ENCODE measurements at regions not wholly inside any gene's neighbourhood (a gene's known extent, or its start where the extent isn't known, plus 50 kb on each side); places are given as distances from the start of the nearest gene placed in this dataset.

DNA sequence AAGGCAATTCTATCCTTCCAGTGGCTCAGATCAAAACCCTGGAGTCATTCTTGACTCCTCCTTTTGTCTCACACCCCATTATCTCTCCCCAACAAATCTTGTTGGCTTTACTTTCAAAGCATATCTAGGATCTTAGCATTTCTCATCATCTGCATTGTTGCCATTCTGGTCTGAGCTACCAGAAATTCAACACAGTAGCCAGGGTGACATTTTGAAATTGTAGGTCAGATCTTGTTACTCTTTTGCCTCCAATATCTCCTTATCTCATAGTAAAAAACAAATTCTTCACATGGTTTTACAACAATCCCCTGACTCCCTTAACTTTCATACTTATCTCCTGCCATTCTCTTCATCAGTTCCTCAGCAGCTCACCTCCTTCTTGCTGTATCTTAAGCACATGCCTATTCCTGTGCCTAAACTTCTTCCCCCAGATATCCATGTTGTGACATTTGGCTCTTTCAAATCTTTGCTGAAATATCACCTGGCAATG, 115.8 kb downstream of the KLF5 start:
- Mint-ChIP-seq H3K4me3 (no peak overlapping the region), H3K4me1 (peaks cover 3% of the 10 kb centered on the region), H3K27me3 (ENCODE audit: low read depth in 3 of 3) (peaks cover 0 to 2% (median 0%) of the 10 kb centered on the region in 3 donors), H3K36me3 (no peaks in the 10 kb centered on the region), H3K9me3 (peaks cover 0 to 6% (median 0%) of the 10 kb centered on the region in 7 donors), H3K27ac (no peak overlapping the region)
- Histone ChIP-seq H3K27me3 (ENCODE audit: control insufficient read depth in 2 of 2, insufficient read depth in 2 of 2, low read length in 2 of 2) (no peaks in the 10 kb centered on the region), H3K4me2 (replicated peaks; ENCODE audit: extremely low read depth, low read length, poor library complexity, severe bottlenecking) (no peak overlapping the region), H3K4me1 (ENCODE audit: control insufficient read depth in 1 of 2, insufficient read depth in 2 of 2, low read length in 2 of 2) (no peaks in the 10 kb centered on the region), H3K9ac (ENCODE audit: insufficient read depth, low read length, poor library complexity, severe bottlenecking) (no peak overlapping the region), H3K36me3 (replicated peaks in 1 of 2; ENCODE audit: control insufficient read depth in 1 of 2, insufficient read depth in 2 of 2, low read length in 2 of 2) (no peaks in the 10 kb centered on the region), H3K4me3 (replicated peaks in 1 of 3; ENCODE audit: low read depth in 2 of 3, low read length in 3 of 3) (no peak overlapping the region), H2AFZ (ENCODE audit: insufficient read depth, low read depth, low read length, poor library complexity, severe bottlenecking) (no peak overlapping the region), H4K20me1 (ENCODE audit: insufficient read depth, low read length) (no peaks in the 10 kb centered on the region), H3K79me2 (ENCODE audit: insufficient read depth, low read length) (no peaks in the 10 kb centered on the region), H3K27ac (ENCODE audit: low read depth in 1 of 2, low read length in 2 of 2) (no peak overlapping the region), H3K9me3 (replicated peaks in 1 of 2; ENCODE audit: control insufficient read depth in 1 of 2, insufficient read depth in 1 of 2, low read length in 2 of 2) (no peaks in the 10 kb centered on the region)
- intact Hi-C loops (cut with micrococcal nuclease), result no loop called here
- DNase-seq, result no peak
- TF ChIP-seq, protein P1, sequence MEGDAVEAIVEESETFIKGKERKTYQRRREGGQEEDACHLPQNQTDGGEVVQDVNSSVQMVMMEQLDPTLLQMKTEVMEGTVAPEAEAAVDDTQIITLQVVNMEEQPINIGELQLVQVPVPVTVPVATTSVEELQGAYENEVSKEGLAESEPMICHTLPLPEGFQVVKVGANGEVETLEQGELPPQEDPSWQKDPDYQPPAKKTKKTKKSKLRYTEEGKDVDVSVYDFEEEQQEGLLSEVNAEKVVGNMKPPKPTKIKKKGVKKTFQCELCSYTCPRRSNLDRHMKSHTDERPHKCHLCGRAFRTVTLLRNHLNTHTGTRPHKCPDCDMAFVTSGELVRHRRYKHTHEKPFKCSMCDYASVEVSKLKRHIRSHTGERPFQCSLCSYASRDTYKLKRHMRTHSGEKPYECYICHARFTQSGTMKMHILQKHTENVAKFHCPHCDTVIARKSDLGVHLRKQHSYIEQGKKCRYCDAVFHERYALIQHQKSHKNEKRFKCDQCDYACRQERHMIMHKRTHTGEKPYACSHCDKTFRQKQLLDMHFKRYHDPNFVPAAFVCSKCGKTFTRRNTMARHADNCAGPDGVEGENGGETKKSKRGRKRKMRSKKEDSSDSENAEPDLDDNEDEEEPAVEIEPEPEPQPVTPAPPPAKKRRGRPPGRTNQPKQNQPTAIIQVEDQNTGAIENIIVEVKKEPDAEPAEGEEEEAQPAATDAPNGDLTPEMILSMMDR (IDR thresholded peaks at IDR 0.05), result no peak

DNA sequence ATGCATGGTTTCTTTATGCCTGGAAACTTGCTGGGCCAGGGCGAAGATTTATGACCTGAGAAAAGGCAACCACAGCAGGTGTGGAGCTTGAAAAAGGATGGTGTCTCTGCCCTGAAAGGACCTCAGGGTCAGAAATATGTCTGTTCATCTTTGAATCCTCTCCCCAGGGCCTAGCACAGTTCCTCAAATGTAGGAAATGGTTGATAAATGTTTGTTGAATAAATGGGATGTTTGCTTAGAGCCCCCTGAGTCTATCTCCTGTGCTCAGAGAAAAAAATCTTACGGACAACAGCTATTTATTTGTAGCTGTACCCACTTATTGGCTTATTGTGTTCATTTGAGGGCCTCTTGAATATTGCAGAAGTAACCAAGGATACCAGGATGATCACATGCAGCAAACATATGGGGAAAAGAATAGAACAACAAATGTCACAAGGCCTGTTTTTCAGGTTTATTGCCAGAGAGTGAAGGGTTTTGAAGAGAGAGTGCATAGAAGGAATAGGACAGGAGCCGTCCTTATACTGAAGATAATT, 114.5 kb downstream of the KLF5 start:
- Histone ChIP-seq H3K27ac (ENCODE audit: low read depth in 1 of 2, low read length in 2 of 2) (no peak overlapping the region), H3K36me3 (replicated peaks in 1 of 2; ENCODE audit: control insufficient read depth in 1 of 2, insufficient read depth in 2 of 2, low read length in 2 of 2) (no peaks in the 10 kb centered on the region), H3K27me3 (ENCODE audit: control insufficient read depth in 2 of 2, insufficient read depth in 2 of 2, low read length in 2 of 2) (no peaks in the 10 kb centered on the region), H3K9ac (ENCODE audit: insufficient read depth, low read length, poor library complexity, severe bottlenecking) (no peak overlapping the region), H4K20me1 (ENCODE audit: insufficient read depth, low read length) (no peaks in the 10 kb centered on the region), H3K4me2 (replicated peaks; ENCODE audit: extremely low read depth, low read length, poor library complexity, severe bottlenecking) (no peak overlapping the region), H3K9me3 (replicated peaks in 1 of 2; ENCODE audit: control insufficient read depth in 1 of 2, insufficient read depth in 1 of 2, low read length in 2 of 2) (no peaks in the 10 kb centered on the region), H2AFZ (ENCODE audit: insufficient read depth, low read depth, low read length, poor library complexity, severe bottlenecking) (no peak overlapping the region), H3K79me2 (ENCODE audit: insufficient read depth, low read length) (no peaks in the 10 kb centered on the region), H3K4me1 (ENCODE audit: control insufficient read depth in 1 of 2, insufficient read depth in 2 of 2, low read length in 2 of 2) (no peaks in the 10 kb centered on the region), H3K4me3 (replicated peaks in 1 of 3; ENCODE audit: low read depth in 2 of 3, low read length in 3 of 3) (no peak overlapping the region)
- Mint-ChIP-seq H3K9me3 (peaks cover 0 to 2% (median 0%) of the 10 kb centered on the region in 7 donors), H3K4me3 (no peak overlapping the region), H3K4me1 (peaks cover 3% of the 10 kb centered on the region), H3K27ac (no peak overlapping the region), H3K36me3 (no peaks in the 10 kb centered on the region), H3K27me3 (ENCODE audit: low read depth in 3 of 3) (peaks cover 0 to 2% (median 0%) of the 10 kb centered on the region in 3 donors)
- intact Hi-C loops (cut with micrococcal nuclease), result no loop called here
- DNase-seq, result no peak
- TF ChIP-seq, protein P1 (IDR thresholded peaks at IDR 0.05), result no peak
- WGBS (ENCODE audit: insufficient coverage), result 100% methylated on average over 2 of the region's 3 CpGs

Measured in CD14-positive monocyte (primary cell).